ENCODE measurements at regions not wholly inside any gene's neighbourhood (a gene's known extent, or its start where the extent isn't known, plus 50 kb on each side); places are given as distances from the start of the nearest gene placed in this dataset.
"Not testable (repeated sequence)": the region's sequence is repeated elsewhere in the genome, so short reads cannot be mapped to it uniquely, and the experiment has no call there.

GRCh38 chr2:57434972-57435371, 611.6 kb upstream of the VRK2 start:
- DNase-seq (ENCODE audit: low spot score) = no peak

GRCh38 chr2:57437077-57437476, 609.5 kb upstream of the VRK2 start:
- DNase-seq (ENCODE audit: low spot score) = no peak

GRCh38 chr2:57440437-57440836, 606.2 kb upstream of the VRK2 start:
- no peak for DNase-seq (ENCODE audit: low spot score)

DNA sequence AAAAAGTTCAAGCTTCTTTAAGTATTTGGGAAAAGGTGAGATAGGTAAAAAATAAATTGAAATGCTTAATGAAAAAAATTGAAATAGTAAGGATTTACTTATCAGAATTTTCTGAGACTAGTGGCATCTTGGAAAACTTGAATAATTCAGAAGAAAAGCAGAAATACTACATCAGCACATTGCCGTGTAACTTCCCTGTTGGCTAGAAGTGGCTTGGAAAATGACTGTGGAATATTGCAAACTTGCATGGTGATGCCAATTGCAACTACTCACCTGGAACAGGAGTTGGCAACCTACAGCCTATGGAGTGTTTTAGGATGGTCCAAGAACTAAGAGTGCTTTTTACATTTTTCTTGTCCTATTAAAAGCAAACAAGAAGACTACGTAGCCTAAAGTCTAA, 603.5 kb upstream of the VRK2 start:
- no peak for DNase-seq (ENCODE audit: low spot score)

GRCh38 chr2:57443973-57444521, 602.6 kb upstream of the VRK2 start:
- DNase-seq (ENCODE audit: low spot score) = peak; percentile 8

- no peak for DNase-seq (ENCODE audit: low spot score)
Observed at GRCh38 chr2:57444752-57445430, 601.7 kb upstream of the VRK2 start.

DNA sequence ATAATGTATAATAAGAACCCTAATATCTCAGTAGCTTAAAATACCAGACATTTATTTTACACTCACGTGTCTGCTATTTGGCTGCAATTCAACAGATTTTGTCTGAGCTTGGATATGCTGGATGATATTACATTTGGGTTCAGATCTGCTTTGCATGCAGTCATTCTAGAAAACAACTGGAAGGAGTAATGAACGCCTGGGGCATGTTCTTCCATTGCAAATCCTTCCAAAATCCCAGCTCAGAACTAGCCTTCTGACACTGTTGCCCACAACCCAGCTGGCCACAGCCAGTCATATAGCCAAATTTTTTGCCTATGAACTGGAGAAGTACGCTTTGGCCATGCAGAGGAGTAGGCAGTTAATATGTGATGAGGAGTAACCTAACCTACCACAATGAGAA, 597.8 kb upstream of the VRK2 start:
- DNase-seq (ENCODE audit: low spot score) = no peak

GRCh38 chr2:57450170-57450569, 596.4 kb upstream of the VRK2 start:
- no peak for DNase-seq (ENCODE audit: low spot score)

DNA sequence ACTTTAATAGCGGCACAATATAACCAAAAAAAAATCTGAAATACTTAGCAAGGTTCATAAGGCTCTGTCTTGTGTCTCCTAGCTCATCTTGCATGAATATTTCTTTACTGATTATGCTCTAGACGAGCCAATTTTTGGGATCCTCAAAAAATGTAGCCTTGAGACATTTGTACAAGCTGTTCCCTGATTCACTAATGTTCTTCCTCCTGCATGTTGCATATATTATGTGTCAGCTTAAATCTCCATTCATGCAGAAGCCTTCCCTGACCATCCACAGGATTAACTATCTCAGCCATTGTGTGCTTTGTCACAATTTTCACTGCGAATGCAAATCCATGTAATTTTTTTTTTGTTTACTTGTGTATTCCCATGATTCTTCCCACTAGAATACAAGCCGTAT, 594.0 kb upstream of the VRK2 start:
- DNase-seq (ENCODE audit: low spot score) = no peak

GRCh38 chr2:57453945-57454344, 592.7 kb upstream of the VRK2 start:
- peak; percentile 11 for DNase-seq (ENCODE audit: low spot score)

GRCh38 chr2:57460396-57461276, 586.0 kb upstream of the VRK2 start:
- DNase-seq (ENCODE audit: low spot score) = no peak

- DNase-seq (ENCODE audit: low spot score) = no peak
Observed at GRCh38 chr2:57461624-57462023, 585.0 kb upstream of the VRK2 start.

- DNase-seq (ENCODE audit: low spot score) = no peak
Observed at GRCh38 chr2:57465067-57465466, 581.5 kb upstream of the VRK2 start.

- DNase-seq (ENCODE audit: low spot score) = no peak
Observed at GRCh38 chr2:57465967-57466366, 580.6 kb upstream of the VRK2 start.

- no peak for DNase-seq (ENCODE audit: low spot score)
Observed at GRCh38 chr2:57475391-57475790, 571.2 kb upstream of the VRK2 start.

DNA sequence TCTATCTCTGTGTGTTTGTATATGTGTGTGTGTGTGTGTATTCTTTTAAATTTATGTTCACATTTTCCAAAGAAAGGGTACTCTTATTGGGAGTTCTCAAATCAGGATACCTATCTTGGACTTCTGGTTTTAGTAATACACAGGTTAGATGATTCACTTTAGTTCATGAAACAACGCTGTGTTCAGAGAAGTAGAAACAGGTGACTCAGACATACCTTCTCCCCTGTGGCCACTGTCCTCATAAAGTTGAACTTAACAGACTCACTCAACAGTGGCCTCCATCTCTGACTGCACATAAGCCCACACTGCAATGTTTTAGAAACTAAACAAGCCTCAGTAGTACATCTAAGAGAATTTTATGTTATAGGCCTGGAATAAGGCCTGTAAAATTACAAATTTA, 566.6 kb upstream of the VRK2 start:
- no peak for DNase-seq (ENCODE audit: low spot score)

DNA sequence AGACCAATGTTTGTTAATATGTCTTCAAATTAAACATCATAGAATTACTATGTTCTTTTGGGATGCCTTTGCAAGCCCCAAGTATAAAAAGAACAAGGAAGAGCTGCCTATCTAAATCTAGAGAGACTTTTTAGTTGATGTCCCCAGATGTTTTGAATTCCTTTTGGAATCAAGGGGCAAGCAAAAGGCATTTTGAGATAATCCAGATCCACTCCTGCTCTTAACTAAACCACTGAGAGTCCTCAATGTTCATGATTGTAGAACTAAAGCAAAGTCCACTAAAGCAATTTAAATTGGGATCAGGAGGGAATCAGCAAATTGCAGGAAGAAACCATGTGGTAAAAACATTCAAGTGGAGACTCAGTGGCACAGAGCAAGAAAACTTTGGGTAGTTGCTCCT, 558.5 kb upstream of the VRK2 start:
- DNase-seq (ENCODE audit: low spot score) = no peak

DNA sequence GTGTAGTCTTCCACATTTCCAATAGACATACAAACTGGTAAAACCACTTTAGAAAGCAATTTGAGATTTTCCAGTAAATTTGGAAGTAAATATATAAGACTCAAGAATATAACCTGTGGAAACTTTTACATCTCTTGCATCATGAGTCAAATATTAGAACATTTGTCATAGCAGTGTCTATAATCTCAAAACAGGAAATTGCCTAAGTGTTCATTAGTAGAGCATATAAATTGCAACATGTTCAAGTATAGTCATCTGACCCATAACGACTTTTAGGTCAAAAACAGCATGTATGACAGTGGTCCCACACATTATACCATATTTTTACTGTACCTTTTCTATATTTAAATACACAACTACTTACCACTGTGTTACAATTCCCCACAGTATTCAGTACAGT, 555.9 kb upstream of the VRK2 start:
- DNase-seq (ENCODE audit: low spot score) = peak; percentile 21

GRCh38 chr2:57491213-57491612, 555.4 kb upstream of the VRK2 start:
- DNase-seq (ENCODE audit: low spot score) = no peak

DNA sequence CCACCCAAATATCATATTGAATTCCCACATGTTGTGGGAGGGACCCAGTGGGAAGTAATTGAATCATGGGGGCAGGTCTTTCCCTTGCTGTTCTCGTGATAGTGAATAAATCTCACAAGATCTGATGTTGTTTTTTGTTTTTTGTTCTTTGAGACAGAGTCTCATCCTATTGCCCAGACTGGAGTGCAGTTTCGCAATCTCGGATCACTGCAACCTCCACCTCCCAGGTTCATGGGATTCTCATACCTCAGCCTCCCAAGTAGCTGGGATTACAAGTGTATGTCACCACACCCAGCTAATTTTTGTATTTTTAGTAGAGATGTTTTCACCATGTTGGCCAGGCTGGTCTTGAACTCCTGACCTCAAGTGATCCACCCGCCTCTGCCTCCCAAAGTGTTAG, 552.6 kb upstream of the VRK2 start:
- not testable (repeated sequence) for DNase-seq (ENCODE audit: low spot score)

GRCh38 chr2:57497489-57498096, 549.0 kb upstream of the VRK2 start:
- peak; percentile 62 for DNase-seq (ENCODE audit: low spot score)

GRCh38 chr2:57504787-57505186, 541.8 kb upstream of the VRK2 start:
- DNase-seq (ENCODE audit: low spot score) = no peak

- DNase-seq (ENCODE audit: low spot score) = no peak
Observed at GRCh38 chr2:57509189-57509588, 537.4 kb upstream of the VRK2 start.

All from RKO (cell line).